ENCODE measurements at regions not wholly inside any gene's neighbourhood (a gene's known extent, or its start where the extent isn't known, plus 50 kb on each side); places are given as distances from the start of the nearest gene placed in this dataset.

GRCh38 chr20:40932436-40932835, 96.2 kb upstream of the TOP1 start:
- TF ChIP-seq, protein P1, sequence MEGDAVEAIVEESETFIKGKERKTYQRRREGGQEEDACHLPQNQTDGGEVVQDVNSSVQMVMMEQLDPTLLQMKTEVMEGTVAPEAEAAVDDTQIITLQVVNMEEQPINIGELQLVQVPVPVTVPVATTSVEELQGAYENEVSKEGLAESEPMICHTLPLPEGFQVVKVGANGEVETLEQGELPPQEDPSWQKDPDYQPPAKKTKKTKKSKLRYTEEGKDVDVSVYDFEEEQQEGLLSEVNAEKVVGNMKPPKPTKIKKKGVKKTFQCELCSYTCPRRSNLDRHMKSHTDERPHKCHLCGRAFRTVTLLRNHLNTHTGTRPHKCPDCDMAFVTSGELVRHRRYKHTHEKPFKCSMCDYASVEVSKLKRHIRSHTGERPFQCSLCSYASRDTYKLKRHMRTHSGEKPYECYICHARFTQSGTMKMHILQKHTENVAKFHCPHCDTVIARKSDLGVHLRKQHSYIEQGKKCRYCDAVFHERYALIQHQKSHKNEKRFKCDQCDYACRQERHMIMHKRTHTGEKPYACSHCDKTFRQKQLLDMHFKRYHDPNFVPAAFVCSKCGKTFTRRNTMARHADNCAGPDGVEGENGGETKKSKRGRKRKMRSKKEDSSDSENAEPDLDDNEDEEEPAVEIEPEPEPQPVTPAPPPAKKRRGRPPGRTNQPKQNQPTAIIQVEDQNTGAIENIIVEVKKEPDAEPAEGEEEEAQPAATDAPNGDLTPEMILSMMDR (IDR thresholded peaks at IDR 0.05 in 2 of 3, conservative IDR thresholded peaks at IDR 0.05 in 1 of 3; ENCODE audit: borderline replicate concordance in 1 of 3, insufficient read depth in 1 of 3, low read depth in 2 of 3, low read length in 2 of 3), result no peak
- TF ChIP-seq SRF (IDR thresholded peaks at IDR 0.05; ENCODE audit: low read depth), result no peak
- TF ChIP-seq POLR2A (IDR thresholded peaks at IDR 0.05; ENCODE audit: borderline replicate concordance, extremely low read depth, insufficient read depth, insufficient read length), result no peak
- no peak for TF ChIP-seq SIN3A (IDR thresholded peaks at IDR 0.05; ENCODE audit: low read depth)
- no peak for TF ChIP-seq EZH2 (IDR thresholded peaks at IDR 0.05)
- TF ChIP-seq EGR1 (IDR thresholded peaks at IDR 0.05; ENCODE audit: low read depth), result no peak
